NB4 (cell line): ENCODE measurements at regions not wholly inside any gene's neighbourhood (a gene's known extent, or its start where the extent isn't known, plus 50 kb on each side); places are given as distances from the start of the nearest gene placed in this dataset.

ENCODE experiments used
- CTCF ChIP-seq: IDR thresholded peaks from one replicate; pipeline ENCODE4 v1.5.1; 2012; ENCODE audit warnings: low read depth, low read length
- MAX ChIP-seq: IDR thresholded peaks from 2 replicates; pipeline ENCODE4 v1.6.1; 2011; ENCODE audit warnings: low read depth, low read length

GRCh38 chr10:23675585-23675984 lies 236.7 kb downstream of the OTUD1 start:
- TF ChIP-seq MAX: no peak
- no peak for TF ChIP-seq CTCF
